ENCODE measurements at regions not wholly inside any gene's neighbourhood (a gene's known extent, or its start where the extent isn't known, plus 50 kb on each side); places are given as distances from the start of the nearest gene placed in this dataset.

DNA sequence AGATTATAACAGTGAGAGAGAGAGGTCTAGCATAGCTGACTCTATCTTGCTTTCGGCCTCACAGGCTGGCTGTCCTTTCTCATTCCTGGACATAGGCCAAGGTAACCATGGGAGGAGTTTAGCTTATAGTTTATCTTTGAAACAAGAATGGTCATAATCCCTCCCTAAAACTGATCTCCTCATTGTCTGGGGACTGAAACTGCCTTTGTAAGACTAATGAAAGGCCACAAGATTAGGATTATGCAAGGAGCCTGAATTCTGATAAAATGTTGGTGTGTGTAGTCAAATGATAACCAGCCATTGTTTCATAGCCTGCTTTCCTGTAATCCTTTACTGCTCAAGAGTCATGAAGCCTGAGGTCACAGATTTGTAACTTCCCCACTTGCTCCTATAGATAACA is 131.9 kb upstream of the LYPLAL1 start:
- DNase-seq (ENCODE audit: low read depth, low spot score) = no peak
- H3K27ac ChIP-seq = no peak overlapping the region
- no peaks in the 10 kb centered on the region for H3K36me3 ChIP-seq (ENCODE audit: insufficient read depth, low read length)
- no peak overlapping the region for H3K4me3 ChIP-seq
- H3K9me3 ChIP-seq (ENCODE audit: low read depth, low read length) = no peaks in the 10 kb centered on the region
- TF ChIP-seq POLR2AphosphoS5 (IDR thresholded peaks at IDR 0.05; ENCODE audit: borderline replicate concordance, low read depth, low read length) (no peak), FOXP2 (optimal IDR thresholded peaks at IDR 0.05; ENCODE audit: control extremely low read depth, extremely low read length, insufficient read depth) (no peak), EZH2 (IDR thresholded peaks at IDR 0.05) (no peak)
- no peak overlapping the region for H3K9ac ChIP-seq (ENCODE audit: insufficient read length)

DNA sequence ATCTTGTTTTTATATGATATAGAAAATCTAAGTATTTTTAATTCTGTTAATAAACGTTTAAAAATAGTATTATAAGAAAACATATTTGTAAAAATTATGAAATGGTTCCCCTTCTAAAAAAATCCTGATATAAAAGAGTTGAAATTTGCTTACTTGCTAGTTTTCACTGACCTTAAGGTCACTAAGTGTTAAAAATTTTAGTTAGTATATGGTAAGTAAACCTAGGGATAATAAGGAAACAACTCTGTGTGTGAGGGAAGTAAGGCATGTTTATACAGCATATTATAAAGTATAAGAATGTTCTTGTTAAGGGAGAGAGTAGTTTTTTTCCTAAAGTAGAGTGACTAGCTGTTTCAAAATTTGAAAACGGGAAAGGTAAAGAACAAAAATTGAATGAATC is 130.9 kb upstream of the LYPLAL1 start:
- H3K4me3 ChIP-seq = no peak overlapping the region

DNA sequence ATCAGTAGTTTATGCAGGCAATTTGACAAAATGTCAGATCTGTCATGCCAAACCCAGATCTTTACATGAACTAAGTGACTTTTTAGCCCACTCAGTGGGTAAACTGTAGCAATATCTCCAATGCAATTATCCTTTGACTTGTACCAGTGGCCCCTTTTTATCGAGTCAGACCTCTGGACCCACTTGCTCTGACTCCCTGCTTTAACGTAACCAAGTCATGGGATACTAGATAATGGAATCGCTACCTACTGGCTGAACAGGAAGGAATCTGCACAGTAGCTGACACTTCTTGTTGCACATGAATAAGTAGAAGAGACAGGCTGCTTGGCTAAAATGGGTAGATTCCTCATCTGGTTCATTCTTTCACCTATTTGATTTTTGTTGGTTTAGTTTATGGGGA is 128.4 kb upstream of the LYPLAL1 start:
- TF ChIP-seq POLR2AphosphoS5 (IDR thresholded peaks at IDR 0.05; ENCODE audit: borderline replicate concordance, low read depth, low read length) (no peak), FOXP2 (optimal IDR thresholded peaks at IDR 0.05; ENCODE audit: control extremely low read depth, extremely low read length, insufficient read depth) (no peak), EZH2 (IDR thresholded peaks at IDR 0.05) (no peak)
- H3K27ac ChIP-seq = no peak overlapping the region
- no peaks in the 10 kb centered on the region for H3K36me3 ChIP-seq (ENCODE audit: insufficient read depth, low read length)
- no peak overlapping the region for H3K4me3 ChIP-seq
- no peak overlapping the region for H3K9ac ChIP-seq (ENCODE audit: insufficient read length)
- no peaks in the 10 kb centered on the region for H3K9me3 ChIP-seq (ENCODE audit: low read depth, low read length)
- no peak for DNase-seq (ENCODE audit: low read depth, low spot score)

More for the DNA sequence above, 130.9 kb upstream of the LYPLAL1 start:
- Histone ChIP-seq H3K27ac (no peak overlapping the region), H3K9ac (ENCODE audit: insufficient read length) (no peak overlapping the region), H3K36me3 (ENCODE audit: insufficient read depth, low read length) (no peaks in the 10 kb centered on the region), H3K9me3 (ENCODE audit: low read depth, low read length) (no peaks in the 10 kb centered on the region)
- DNase-seq (ENCODE audit: low read depth, low spot score) = no peak
- TF ChIP-seq FOXP2 (optimal IDR thresholded peaks at IDR 0.05; ENCODE audit: control extremely low read depth, extremely low read length, insufficient read depth) (no peak), EZH2 (IDR thresholded peaks at IDR 0.05) (no peak), POLR2AphosphoS5 (IDR thresholded peaks at IDR 0.05; ENCODE audit: borderline replicate concordance, low read depth, low read length) (no peak)

DNA sequence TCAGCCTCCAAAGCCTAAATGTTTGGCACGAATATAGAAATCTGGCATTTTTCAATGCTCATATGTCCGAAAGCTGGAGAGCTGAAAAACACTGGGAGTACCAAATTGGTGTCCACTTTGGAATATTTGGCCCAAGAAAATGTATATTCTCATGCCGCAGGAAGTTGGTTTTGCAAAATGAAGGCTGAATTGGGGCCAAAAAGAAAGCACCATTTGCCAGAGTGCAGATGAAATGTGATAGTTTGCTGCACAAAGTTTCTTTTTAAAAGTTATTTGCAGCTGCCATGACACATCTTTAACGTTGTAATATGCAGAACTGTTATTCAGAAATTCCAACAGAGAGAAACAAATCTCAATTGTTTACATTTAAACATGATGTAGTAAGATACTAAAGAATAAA is 124.2 kb upstream of the LYPLAL1 start:
- no peak overlapping the region for H3K4me3 ChIP-seq
- TF ChIP-seq EZH2 (IDR thresholded peaks at IDR 0.05) (no peak), POLR2AphosphoS5 (IDR thresholded peaks at IDR 0.05; ENCODE audit: borderline replicate concordance, low read depth, low read length) (no peak), FOXP2 (optimal IDR thresholded peaks at IDR 0.05; ENCODE audit: control extremely low read depth, extremely low read length, insufficient read depth) (no peak)
- H3K9ac ChIP-seq (ENCODE audit: insufficient read length) = no peak overlapping the region
- H3K36me3 ChIP-seq (ENCODE audit: insufficient read depth, low read length) = no peaks in the 10 kb centered on the region
- no peak for DNase-seq (ENCODE audit: low read depth, low spot score)
- no peak overlapping the region for H3K27ac ChIP-seq
- H3K9me3 ChIP-seq (ENCODE audit: low read depth, low read length) = no peaks in the 10 kb centered on the region

DNA sequence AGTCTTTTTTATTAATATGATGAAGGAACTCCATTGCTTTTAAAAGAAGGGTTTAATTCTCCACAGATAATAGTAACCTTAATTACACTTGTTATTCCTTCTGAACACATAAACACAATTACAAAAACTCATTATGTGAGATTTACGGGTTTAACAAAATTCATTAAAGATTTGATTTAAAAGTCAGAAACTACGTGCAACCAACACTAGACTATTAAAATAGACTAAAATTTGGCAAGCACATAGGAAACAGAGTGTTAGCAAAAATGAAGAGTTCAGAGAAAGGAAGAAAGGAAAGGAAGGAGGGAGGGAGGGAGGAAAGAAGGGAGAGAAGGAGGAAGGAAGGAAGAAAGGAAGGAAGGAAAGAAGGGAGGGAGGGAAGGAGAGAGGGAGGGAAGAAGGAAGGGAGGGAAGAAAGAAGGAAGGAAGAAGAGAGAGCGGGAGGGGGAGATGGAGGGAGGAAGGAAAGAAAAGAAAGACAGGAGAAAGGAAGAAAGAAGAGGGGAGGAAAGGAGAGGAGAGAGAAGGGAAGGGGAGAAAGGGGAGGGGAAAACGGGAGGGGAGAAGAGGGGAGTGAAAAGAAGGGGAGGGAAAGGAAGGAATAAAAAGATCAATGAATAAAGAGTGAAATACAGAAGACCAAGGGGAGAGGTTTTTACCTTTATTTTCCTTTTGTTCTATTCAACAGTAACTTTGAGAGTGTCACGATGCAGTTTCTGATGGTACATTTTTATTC is 123.4 kb upstream of the LYPLAL1 start:
- Histone ChIP-seq H3K27ac (no peak overlapping the region), H3K9ac (ENCODE audit: insufficient read length) (no peak overlapping the region), H3K9me3 (ENCODE audit: low read depth, low read length) (no peaks in the 10 kb centered on the region), H3K36me3 (ENCODE audit: insufficient read depth, low read length) (no peaks in the 10 kb centered on the region), H3K4me3 (no peak overlapping the region)
- DNase-seq (ENCODE audit: low read depth, low spot score) = no peak
- TF ChIP-seq POLR2AphosphoS5 (IDR thresholded peaks at IDR 0.05; ENCODE audit: borderline replicate concordance, low read depth, low read length) = no peak
- TF ChIP-seq FOXP2 (optimal IDR thresholded peaks at IDR 0.05; ENCODE audit: control extremely low read depth, extremely low read length, insufficient read depth) = no peak
- TF ChIP-seq EZH2 (IDR thresholded peaks at IDR 0.05) = no peak

DNA sequence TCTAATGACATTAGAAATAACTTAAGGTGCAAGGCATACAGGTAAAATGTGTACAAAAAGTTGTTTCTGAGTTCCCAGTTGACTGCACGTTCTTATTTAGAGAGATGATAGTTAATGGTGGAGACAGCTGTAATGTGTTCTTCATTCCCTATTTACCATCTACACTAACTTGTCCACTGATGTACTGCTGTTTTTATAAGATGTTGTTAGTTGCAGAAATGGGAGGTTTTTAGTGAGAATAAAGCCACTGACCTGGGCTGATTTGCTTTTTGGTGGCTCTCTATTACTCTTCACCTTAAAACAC is 122.9 kb upstream of the LYPLAL1 start:
- no peaks in the 10 kb centered on the region for H3K9me3 ChIP-seq (ENCODE audit: low read depth, low read length)
- no peak for DNase-seq (ENCODE audit: low read depth, low spot score)
- no peak overlapping the region for H3K9ac ChIP-seq (ENCODE audit: insufficient read length)
- H3K4me3 ChIP-seq = no peak overlapping the region
- H3K27ac ChIP-seq = no peak overlapping the region
- TF ChIP-seq POLR2AphosphoS5 (IDR thresholded peaks at IDR 0.05; ENCODE audit: borderline replicate concordance, low read depth, low read length) (no peak), FOXP2 (optimal IDR thresholded peaks at IDR 0.05; ENCODE audit: control extremely low read depth, extremely low read length, insufficient read depth) (no peak), EZH2 (IDR thresholded peaks at IDR 0.05) (no peak)
- H3K36me3 ChIP-seq (ENCODE audit: insufficient read depth, low read length) = no peaks in the 10 kb centered on the region

DNA sequence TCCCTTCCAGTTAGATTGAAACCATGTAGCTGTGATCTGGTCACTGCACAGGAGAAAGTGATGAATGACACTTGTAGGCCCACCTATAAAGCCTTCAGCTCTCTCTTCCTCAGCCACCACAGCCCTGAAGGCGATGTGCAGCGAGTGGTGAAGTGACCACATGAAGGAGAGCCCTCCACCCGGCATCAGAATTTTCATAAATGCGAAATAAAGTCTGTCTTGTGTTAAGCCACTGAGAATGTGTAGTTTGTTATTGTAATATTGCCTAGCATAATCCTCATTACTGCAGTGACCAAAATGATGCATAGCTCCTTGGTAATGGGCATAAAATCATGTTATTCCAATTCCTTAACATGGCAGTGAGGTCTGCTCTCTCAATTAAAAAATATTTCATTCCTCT is 122.1 kb upstream of the LYPLAL1 start:
- no peak for DNase-seq (ENCODE audit: low read depth, low spot score)
- no peaks in the 10 kb centered on the region for H3K36me3 ChIP-seq (ENCODE audit: insufficient read depth, low read length)
- H3K27ac ChIP-seq = no peak overlapping the region
- H3K9ac ChIP-seq (ENCODE audit: insufficient read length) = no peak overlapping the region
- H3K4me3 ChIP-seq = no peak overlapping the region
- no peak for TF ChIP-seq POLR2AphosphoS5 (IDR thresholded peaks at IDR 0.05; ENCODE audit: borderline replicate concordance, low read depth, low read length)
- TF ChIP-seq FOXP2 (optimal IDR thresholded peaks at IDR 0.05; ENCODE audit: control extremely low read depth, extremely low read length, insufficient read depth) = no peak
- TF ChIP-seq EZH2 (IDR thresholded peaks at IDR 0.05) = no peak
- H3K9me3 ChIP-seq (ENCODE audit: low read depth, low read length) = no peaks in the 10 kb centered on the region

DNA sequence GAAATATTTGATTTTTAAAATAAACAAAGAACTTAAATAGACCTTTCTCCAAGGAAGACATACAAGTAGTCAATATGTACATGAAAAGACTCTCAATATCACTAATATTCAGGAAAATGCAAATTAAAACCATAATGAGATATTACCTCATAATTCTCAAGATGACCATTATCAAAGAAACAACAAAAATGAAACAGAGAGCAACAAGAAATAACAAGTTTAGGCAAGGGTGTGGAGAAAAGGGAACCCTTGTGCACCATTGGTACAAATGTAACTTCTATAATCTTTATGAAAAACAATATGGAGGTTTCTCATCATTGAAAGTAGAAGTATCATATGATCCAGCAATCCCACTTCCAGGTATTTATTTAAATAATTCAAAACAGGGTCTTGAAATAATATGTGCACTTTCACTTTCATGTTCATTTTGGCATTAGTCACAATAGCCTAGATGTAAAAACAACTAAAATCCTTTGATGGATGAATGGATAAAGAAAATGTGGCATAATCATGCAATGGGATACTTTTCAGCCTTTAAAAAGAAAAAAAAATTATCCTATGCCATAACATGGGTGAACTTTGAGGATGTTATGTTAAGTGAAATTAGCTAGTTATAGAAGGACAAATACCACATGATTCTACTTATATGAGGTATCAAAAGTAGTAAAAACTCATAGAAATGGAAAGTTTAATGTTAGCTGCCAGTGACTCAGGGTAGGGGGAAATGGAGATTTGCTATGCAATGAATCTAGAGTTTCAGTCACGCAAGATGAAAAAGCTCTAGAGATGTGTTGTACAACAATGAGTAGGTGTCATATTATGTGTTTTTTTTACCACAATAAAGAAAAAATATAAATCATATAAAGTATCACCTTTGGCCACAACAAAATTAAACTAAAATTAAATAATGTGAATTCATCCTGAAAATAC is 114.5 kb upstream of the LYPLAL1 start:
- no peak for DNase-seq (ENCODE audit: low read depth, low spot score)
- no peak overlapping the region for H3K27ac ChIP-seq
- no peaks in the 10 kb centered on the region for H3K36me3 ChIP-seq (ENCODE audit: insufficient read depth, low read length)
- TF ChIP-seq EZH2 (IDR thresholded peaks at IDR 0.05) (no peak), FOXP2 (optimal IDR thresholded peaks at IDR 0.05; ENCODE audit: control extremely low read depth, extremely low read length, insufficient read depth) (no peak), POLR2AphosphoS5 (IDR thresholded peaks at IDR 0.05; ENCODE audit: borderline replicate concordance, low read depth, low read length) (no peak)
- no peaks in the 10 kb centered on the region for H3K9me3 ChIP-seq (ENCODE audit: low read depth, low read length)
- no peak overlapping the region for H3K4me3 ChIP-seq
- H3K9ac ChIP-seq (ENCODE audit: insufficient read length) = no peak overlapping the region
